ENCODE measurements at regions not wholly inside any gene's neighbourhood (a gene's known extent, or its start where the extent isn't known, plus 50 kb on each side); places are given as distances from the start of the nearest gene placed in this dataset.

GRCh38 chr7:79691074-79691473 is 237.6 kb upstream of the MAGI2 start:
- POLR2A ChIA-PET = no interaction called here
- CTCF ChIA-PET = interaction anchor here (0.9 to 1.1 kb wide), 2 partner anchors 15 to 17 kb away, joined by 3 read pairs; no protein-coding TSS in a partner anchor
- TF ChIP-seq, protein P1, sequence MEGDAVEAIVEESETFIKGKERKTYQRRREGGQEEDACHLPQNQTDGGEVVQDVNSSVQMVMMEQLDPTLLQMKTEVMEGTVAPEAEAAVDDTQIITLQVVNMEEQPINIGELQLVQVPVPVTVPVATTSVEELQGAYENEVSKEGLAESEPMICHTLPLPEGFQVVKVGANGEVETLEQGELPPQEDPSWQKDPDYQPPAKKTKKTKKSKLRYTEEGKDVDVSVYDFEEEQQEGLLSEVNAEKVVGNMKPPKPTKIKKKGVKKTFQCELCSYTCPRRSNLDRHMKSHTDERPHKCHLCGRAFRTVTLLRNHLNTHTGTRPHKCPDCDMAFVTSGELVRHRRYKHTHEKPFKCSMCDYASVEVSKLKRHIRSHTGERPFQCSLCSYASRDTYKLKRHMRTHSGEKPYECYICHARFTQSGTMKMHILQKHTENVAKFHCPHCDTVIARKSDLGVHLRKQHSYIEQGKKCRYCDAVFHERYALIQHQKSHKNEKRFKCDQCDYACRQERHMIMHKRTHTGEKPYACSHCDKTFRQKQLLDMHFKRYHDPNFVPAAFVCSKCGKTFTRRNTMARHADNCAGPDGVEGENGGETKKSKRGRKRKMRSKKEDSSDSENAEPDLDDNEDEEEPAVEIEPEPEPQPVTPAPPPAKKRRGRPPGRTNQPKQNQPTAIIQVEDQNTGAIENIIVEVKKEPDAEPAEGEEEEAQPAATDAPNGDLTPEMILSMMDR (IDR thresholded peaks at IDR 0.05; ENCODE audit: control extremely low read depth, extremely low read depth, low read depth, missing control alignments) = no peak
- DNase-seq (ENCODE audit: extremely low spot score) = no peak

- no peak for DNase-seq (ENCODE audit: extremely low spot score)
- ChIA-PET CTCF (interaction anchor here (1.1 kb wide), 1 partner anchor 17 kb away, joined by 4 read pairs; no protein-coding TSS in a partner anchor), POLR2A (no interaction called here)
- TF ChIP-seq, protein P1 (IDR thresholded peaks at IDR 0.05; ENCODE audit: control extremely low read depth, extremely low read depth, low read depth, missing control alignments) = no peak
Observed at GRCh38 chr7:79684384-79684783, 230.9 kb upstream of the MAGI2 start.

DNA sequence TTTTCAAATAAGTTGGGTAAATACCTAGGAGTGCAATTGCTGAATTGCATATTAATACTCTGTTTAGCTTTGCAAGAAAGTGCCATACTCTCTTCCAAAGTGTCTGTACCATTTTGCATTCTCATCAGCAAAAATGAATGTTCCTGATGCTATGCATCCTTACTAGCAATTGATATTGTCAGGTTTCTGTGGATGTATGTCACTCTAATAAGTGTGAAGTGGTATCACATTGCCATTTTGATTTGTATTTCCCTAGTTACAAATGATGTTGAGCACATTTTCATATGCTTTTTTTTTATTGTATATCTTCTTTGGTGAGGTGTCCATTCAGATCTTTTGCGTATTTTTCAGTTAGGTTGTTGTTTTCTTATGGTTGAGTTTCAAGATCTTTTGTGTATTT is 230.4 kb upstream of the MAGI2 start:
- ChIA-PET CTCF (no interaction called here), POLR2A (no interaction called here)
- TF ChIP-seq, protein P1 (IDR thresholded peaks at IDR 0.05; ENCODE audit: control extremely low read depth, extremely low read depth, low read depth, missing control alignments) = no peak
- no peak for DNase-seq (ENCODE audit: extremely low spot score)

- ChIA-PET POLR2A (no interaction called here), CTCF (no interaction called here)
- DNase-seq (ENCODE audit: extremely low spot score) = no peak
- TF ChIP-seq, protein P1 (IDR thresholded peaks at IDR 0.05; ENCODE audit: control extremely low read depth, extremely low read depth, low read depth, missing control alignments) = no peak
Observed at GRCh38 chr7:79683185-79683890, 229.9 kb upstream of the MAGI2 start.

DNA sequence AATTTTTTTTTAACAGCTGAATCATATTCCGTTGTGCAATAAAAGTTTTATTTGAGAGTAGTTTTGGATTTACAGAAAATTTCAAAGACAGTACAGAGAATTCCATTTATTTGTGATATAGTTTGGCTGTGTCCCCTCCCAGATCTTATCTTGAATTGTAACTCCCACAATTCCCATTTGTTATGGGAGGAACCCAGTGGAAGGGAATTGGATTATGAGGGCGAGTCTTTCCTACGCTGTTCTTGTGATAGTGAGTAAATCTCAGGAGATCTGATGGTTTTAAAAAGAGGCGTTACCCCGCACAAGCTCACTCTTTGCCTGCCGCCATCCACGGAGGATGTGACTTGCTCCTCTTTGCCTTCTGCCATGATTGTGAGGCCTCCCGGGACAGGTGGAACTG is 228.0 kb upstream of the MAGI2 start:
- ChIA-PET CTCF (no interaction called here), POLR2A (no interaction called here)

GRCh38 chr7:79673969-79674368 is 220.5 kb upstream of the MAGI2 start:
- POLR2A ChIA-PET = no interaction called here
- CTCF ChIA-PET = no interaction called here
- TF ChIP-seq, protein P1 (IDR thresholded peaks at IDR 0.05; ENCODE audit: control extremely low read depth, extremely low read depth, low read depth, missing control alignments) = no peak
- DNase-seq (ENCODE audit: extremely low spot score) = no peak

More for the DNA sequence above, 228.0 kb upstream of the MAGI2 start:
- TF ChIP-seq, protein P1 (IDR thresholded peaks at IDR 0.05; ENCODE audit: control extremely low read depth, extremely low read depth, low read depth, missing control alignments) = no peak
- no peak for DNase-seq (ENCODE audit: extremely low spot score)
